ENCODE measurements at regions not wholly inside any gene's neighbourhood (a gene's known extent, or its start where the extent isn't known, plus 50 kb on each side); places are given as distances from the start of the nearest gene placed in this dataset.

GRCh38 chr1:185478877-185479276, 161.8 kb upstream of the IVNS1ABP start:
- intact Hi-C loops (cut with micrococcal nuclease), result no loop called here
- no peak overlapping the region for H3K4me2 ChIP-seq (ENCODE audit: low read length)
- H3K4me3 ChIP-seq (ENCODE audit: low read length), result no peak overlapping the region
- CTCF ChIA-PET, result no interaction called here
- TF ChIP-seq EZH2 (IDR thresholded peaks at IDR 0.05; ENCODE audit: low read length, unreplicated experiment) (no peak), EZH2phosphoT487 (IDR thresholded peaks at IDR 0.05; ENCODE audit: borderline replicate concordance, low read length) (no peak), CTCF (conservative IDR thresholded peaks at IDR 0.05; ENCODE audit: low read depth, low read length) (no peak)
- H3K79me2 ChIP-seq (ENCODE audit: low read length), result no peaks in the 10 kb centered on the region
- no peaks in the 10 kb centered on the region for H4K20me1 ChIP-seq (ENCODE audit: low read length)
- no peak overlapping the region for H3K9ac ChIP-seq (ENCODE audit: low read length)
- no peak overlapping the region for H3K27ac ChIP-seq (ENCODE audit: low read length)
- BruUV-seq (replicated peaks), result no TSS peak
- POLR2A ChIA-PET (ENCODE audit: unreplicated experiment), result no interaction called here
- H3K36me3 ChIP-seq (ENCODE audit: low read depth, low read length), result no peaks in the 10 kb centered on the region
- H3F3A ChIP-seq (ENCODE audit: low read length, unreplicated experiment), result no peaks in the 10 kb centered on the region
- ATAC-seq, result no peak
- H3K4me1 ChIP-seq (ENCODE audit: insufficient read depth, low read length), result peaks cover 4% of the 10 kb centered on the region
- H2AFZ ChIP-seq (ENCODE audit: low read length), result no peak overlapping the region
- no peaks in the 10 kb centered on the region for H3K9me2 ChIP-seq (replicated peaks; ENCODE audit: low read length)
- no peak for DNase-seq
- H3K27me3 ChIP-seq (ENCODE audit: low read length), result no peaks in the 10 kb centered on the region
- no peaks in the 10 kb centered on the region for H3K9me3 ChIP-seq (ENCODE audit: low read length)

GRCh38 chr1:185477638-185478580, 160.9 kb upstream of the IVNS1ABP start:
- Histone ChIP-seq H2AFZ (ENCODE audit: low read length) (no peak overlapping the region), H4K20me1 (ENCODE audit: low read length) (no peaks in the 10 kb centered on the region), H3K9me2 (replicated peaks; ENCODE audit: low read length) (no peaks in the 10 kb centered on the region), H3K4me1 (ENCODE audit: insufficient read depth, low read length) (no peaks in the 10 kb centered on the region), H3K4me2 (ENCODE audit: low read length) (no peak overlapping the region), H3F3A (ENCODE audit: low read length, unreplicated experiment) (no peaks in the 10 kb centered on the region), H3K4me3 (ENCODE audit: low read length) (no peak overlapping the region), H3K9ac (ENCODE audit: low read length) (no peak overlapping the region), H3K79me2 (ENCODE audit: low read length) (no peaks in the 10 kb centered on the region), H3K27ac (ENCODE audit: low read length) (no peak overlapping the region), H3K9me3 (ENCODE audit: low read length) (no peaks in the 10 kb centered on the region), H3K36me3 (ENCODE audit: low read depth, low read length) (no peaks in the 10 kb centered on the region), H3K27me3 (ENCODE audit: low read length) (no peaks in the 10 kb centered on the region)
- no TSS peak for BruUV-seq (replicated peaks)
- ChIA-PET CTCF (no interaction called here), POLR2A (ENCODE audit: unreplicated experiment) (no interaction called here)
- intact Hi-C loops (cut with micrococcal nuclease), result no loop called here
- TF ChIP-seq EZH2phosphoT487 (IDR thresholded peaks at IDR 0.05; ENCODE audit: borderline replicate concordance, low read length) (no peak), CTCF (conservative IDR thresholded peaks at IDR 0.05; ENCODE audit: low read depth, low read length) (no peak), EZH2 (IDR thresholded peaks at IDR 0.05; ENCODE audit: low read length, unreplicated experiment) (no peak)
- ATAC-seq (no peak), DNase-seq (no peak)

Measured in PC-3 (cell line).